HG02885 (cell line): ENCODE measurements at regions not wholly inside any gene's neighbourhood (a gene's known extent, or its start where the extent isn't known, plus 50 kb on each side); places are given as distances from the start of the nearest gene placed in this dataset.

ENCODE experiments used
- ATAC-seq: cut with Tn5 transposase; IDR thresholded peaks from one replicate; pipeline ENCODE4 v1.9.1; 2021; ENCODE audit warnings: mild to moderate bottlenecking; ENCODE audit not compliant: unreplicated experiment, poor library complexity

DNA sequence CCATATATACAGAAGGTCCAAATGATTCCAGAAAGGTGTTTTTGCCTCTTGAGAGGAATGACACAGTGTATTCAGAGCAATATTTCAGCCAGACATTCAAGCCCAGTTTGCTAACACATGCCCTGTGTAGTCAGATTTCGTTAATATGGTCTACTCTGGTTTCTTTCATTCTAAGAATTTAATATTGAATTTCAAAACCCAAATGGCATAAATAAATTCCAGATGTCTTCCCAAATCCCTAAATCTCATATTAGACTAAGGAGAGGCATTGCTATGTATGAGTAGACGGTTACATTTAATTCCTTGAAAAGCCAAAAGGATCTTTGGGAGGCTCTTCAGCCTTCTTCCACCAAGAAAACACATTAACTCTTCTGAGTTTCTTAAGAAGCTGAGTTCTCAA is 66.3 kb upstream of the C1QTNF7 start:
- ATAC-seq: no peak

DNA sequence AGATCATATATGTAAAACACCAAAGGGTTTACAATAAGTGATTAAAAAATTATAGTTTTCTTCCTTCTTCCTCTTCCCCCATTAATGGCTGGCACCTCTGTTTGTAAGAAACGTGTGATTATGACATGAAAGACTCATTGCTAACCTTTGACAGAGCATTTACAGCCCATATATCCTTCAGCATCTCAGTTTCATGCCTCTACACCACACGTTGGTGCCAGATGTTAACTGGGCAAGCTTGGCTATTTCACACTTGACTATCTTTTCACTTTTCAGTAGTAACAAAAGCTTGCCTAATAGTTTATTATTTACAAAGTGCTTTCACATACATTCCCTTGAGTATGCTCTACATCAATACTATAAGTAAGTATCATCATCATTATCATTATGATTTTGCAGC is 65.3 kb upstream of the C1QTNF7 start:
- no peak for ATAC-seq

DNA sequence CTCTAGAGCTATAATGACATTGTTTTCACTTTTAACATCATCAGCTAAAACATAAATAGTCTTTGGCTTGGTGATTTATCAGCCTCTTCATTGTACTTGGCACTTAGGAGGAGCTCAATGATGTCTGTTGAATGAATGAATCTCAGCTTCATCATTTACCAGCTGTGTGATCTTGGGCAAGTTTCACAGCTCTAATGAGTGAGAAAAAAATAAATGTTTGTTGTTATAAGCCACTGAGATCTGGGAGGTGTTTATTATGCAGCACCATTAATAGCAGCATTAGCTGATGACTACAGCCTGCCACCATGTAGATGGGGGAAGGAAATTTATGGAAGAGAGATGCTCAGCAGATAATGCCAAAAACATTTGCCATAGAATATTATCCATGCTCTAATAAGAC is 63.6 kb upstream of the C1QTNF7 start:
- ATAC-seq: no peak

GRCh38 chr4:15365641-15366040 is 62.2 kb upstream of the C1QTNF7 start:
- ATAC-seq: no peak

GRCh38 chr4:15366721-15367120 is 61.1 kb upstream of the C1QTNF7 start:
- no peak for ATAC-seq

GRCh38 chr4:15368856-15369255 is 59.0 kb upstream of the C1QTNF7 start:
- ATAC-seq: no peak

DNA sequence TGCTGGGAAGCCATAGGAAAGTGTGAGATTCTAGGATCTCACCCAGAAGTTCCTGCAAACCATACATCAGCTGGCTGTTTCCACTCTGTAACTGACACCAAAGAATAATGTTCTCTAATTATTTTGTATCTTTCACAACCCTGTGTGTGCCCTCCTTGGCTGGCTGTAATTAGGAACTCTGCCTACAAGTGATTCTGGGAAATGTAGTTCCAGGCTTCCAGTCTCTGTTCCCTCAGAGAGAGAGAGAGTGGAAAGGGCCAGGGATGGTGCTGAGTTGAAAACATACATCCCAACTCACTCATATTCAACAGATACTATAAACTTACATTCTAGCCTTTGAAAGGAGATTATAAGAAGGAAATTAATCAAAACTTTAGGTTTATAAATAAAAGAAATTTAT is 57.5 kb upstream of the C1QTNF7 start:
- ATAC-seq: no peak

GRCh38 chr4:15373363-15373762 is 54.5 kb upstream of the C1QTNF7 start:
- no peak for ATAC-seq

- ATAC-seq: no peak
Measured at GRCh38 chr4:15374656-15375055, 53.2 kb upstream of the C1QTNF7 start.

DNA sequence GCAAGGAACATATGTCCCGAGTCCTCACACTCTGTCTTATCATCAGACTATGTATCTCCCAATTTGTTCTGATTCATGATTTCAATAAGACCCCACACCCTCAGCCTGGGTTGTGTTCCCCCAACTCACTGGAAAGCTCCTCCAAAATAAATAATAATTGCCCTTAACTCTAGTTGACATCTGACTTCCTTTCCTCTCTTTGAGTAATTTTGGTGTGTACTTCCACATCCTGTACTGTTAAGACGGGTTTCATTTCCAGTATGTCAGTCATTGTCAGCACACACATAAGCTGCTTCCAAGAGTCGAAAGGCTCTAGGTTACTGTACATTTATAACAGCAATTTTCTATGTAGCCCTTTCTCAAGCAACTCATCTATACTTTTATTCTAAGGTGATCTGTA is 52.2 kb upstream of the C1QTNF7 start:
- ATAC-seq: no peak

- ATAC-seq: no peak
Measured at GRCh38 chr4:15376145-15376544, 51.7 kb upstream of the C1QTNF7 start.

DNA sequence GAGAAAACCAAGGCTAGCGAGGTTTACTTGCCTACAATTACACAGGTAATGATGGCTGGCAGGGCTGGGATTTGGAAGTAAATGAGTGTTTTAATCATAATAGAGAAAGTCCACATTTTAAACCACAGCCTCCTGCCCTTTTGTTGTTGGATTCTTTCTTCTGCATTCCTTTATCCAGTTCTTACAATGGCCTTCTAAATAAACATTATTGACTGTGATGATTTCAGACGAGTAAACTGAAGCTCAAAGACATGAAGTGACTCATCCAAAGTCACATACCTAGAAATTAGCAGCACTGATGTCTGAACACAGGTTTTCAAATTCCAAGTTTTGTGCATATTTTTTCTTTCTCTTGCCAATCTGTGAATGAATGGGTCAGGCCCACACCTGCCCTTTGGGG is 51.2 kb upstream of the C1QTNF7 start:
- no peak for ATAC-seq
